Stomach (tissue), 8 donors: ENCODE measurements at regions not wholly inside any gene's neighbourhood (a gene's known extent, or its start where the extent isn't known, plus 50 kb on each side); places are given as distances from the start of the nearest gene placed in this dataset.

Experiments used
- DNase-seq, 2 donors: peaks; one replicate each; pipeline versions ENCODE4 v3.0.0 to v3.0.0-alpha.2; 2013 to 2019
- H3K27ac ChIP-seq, 5 donors: fragments of 200-600 bp in 4 of 5; sonication (generic) in 4 of 5; one replicate each; pipeline ENCODE4 v1.5.1; 2013 to 2019; ENCODE audit warnings: mild to moderate bottlenecking in 1 of 5, moderate library complexity in 1 of 5
- H3K27me3 ChIP-seq, 3 donors: fragments of 200-600 bp; sonication (generic); one replicate each; pipeline ENCODE4 v1.5.1; 2017 to 2019; ENCODE audit warnings: mixed run types in 1 of 3
- H3K36me3 ChIP-seq, 4 donors: fragments of 200-600 bp; sonication (generic); 1 replicate in 3 of 4; 2 replicates in 1 of 4; pipeline ENCODE4 v1.5.1; 2016 to 2019
- H3K4me1 ChIP-seq, 4 donors: fragments of 200-600 bp; sonication (generic); one replicate each; pipeline ENCODE4 v1.5.1; 2016 to 2019
- H3K4me3 ChIP-seq, 4 donors: fragments of 200-600 bp; sonication (generic) in 3 of 4; one replicate each; pipeline ENCODE4 v1.5.1; 2016 to 2019; ENCODE audit warnings: mild to moderate bottlenecking in 1 of 4
- H3K9me3 ChIP-seq, 4 donors: fragments of 200-600 bp; sonication (generic); one replicate each; pipeline ENCODE4 v1.5.1; 2016 to 2019
- CTCF ChIP-seq, 7 experiments: fragments of 450-650 bp in 4 of 7; fragments of 200-600 bp in 3 of 7; sonication (generic) in 3 of 7; IDR thresholded peaks; one replicate each; pipeline ENCODE4 v1.5.1; 2016 to 2019; ENCODE audit warnings: antibody characterized with exemption in 7 of 7, control low read depth in 2 of 7, mild to moderate bottlenecking in 1 of 7
- EP300 ChIP-seq: sonication (generic); formaldehyde crosslinking; IDR thresholded peaks from one replicate; pipeline ENCODE4 v1.6.1; 2017; ENCODE audit warnings: antibody characterized with exemption
- POLR2A ChIP-seq, 4 donors: fragments of 450-650 bp; IDR thresholded peaks; one replicate each; pipeline ENCODE4 v1.6.1; 2016; ENCODE audit warnings: antibody characterized with exemption in 4 of 4, control low read depth in 2 of 4, mild to moderate bottlenecking in 1 of 4, moderate library complexity in 1 of 4
- POLR2AphosphoS5 ChIP-seq, 3 donors: sonication (generic); formaldehyde crosslinking; IDR thresholded peaks; one replicate each; pipeline ENCODE4 v1.6.1; 2016; ENCODE audit warnings: antibody characterized with exemption in 3 of 3
- whole genome bisulfite sequencing, 5 donors: extraction: QIAGEN DNeasy Blood & Tissue Kit in 3 of 5; methylation state at CpG; one replicate each; pipeline versions ENCODE4 v1.1.5 to v1.1.7; 2013 to 2018; 5-methylcytosine and 5-hydroxymethylcytosine counted together
- intact Hi-C: fragments of 100-400 bp; cut with DNase I; formaldehyde crosslinking; loops from one replicate; pipeline ENCODE4 v1.15.1; 2023; ENCODE audit warnings: low total_unique reads
- donor health status: healthy with polysubstance abuse.
- donor health status: Bipolar disorder and iron deficiency.
- donor health status: healthy.

- Histone ChIP-seq H3K9me3 (no peaks in the 10 kb centered on the region), H3K36me3 (no peaks in the 10 kb centered on the region), H3K27me3 (no peaks in the 10 kb centered on the region), H3K27ac (no peak overlapping the region), H3K4me1 (no peaks in the 10 kb centered on the region), H3K4me3 (no peak overlapping the region)
- no peak for DNase-seq
- TF ChIP-seq POLR2A (IDR thresholded peaks at IDR 0.05) (no peak), CTCF (IDR thresholded peaks at IDR 0.05) (no peak), EP300 (no peak), POLR2AphosphoS5 (IDR thresholded peaks at IDR 0.05) (no peak)
- intact Hi-C loops = no loop called here
Measured at GRCh38 chr6:48744948-48745347, 634.0 kb upstream of the PTCHD4 start.

- DNase-seq = no peak
- no peaks in the 10 kb centered on the region for H3K36me3 ChIP-seq
- 76 to 84% (median 84%) methylated on average over 3 of the region's 3 CpGs for WGBS, 5 donors
- TF ChIP-seq CTCF (IDR thresholded peaks at IDR 0.05) (no peak), EP300 (no peak), POLR2A (IDR thresholded peaks at IDR 0.05) (no peak), POLR2AphosphoS5 (IDR thresholded peaks at IDR 0.05) (no peak)
- intact Hi-C loops = no loop called here
- no peaks in the 10 kb centered on the region for H3K27me3 ChIP-seq
- H3K4me1 ChIP-seq = no peaks in the 10 kb centered on the region
- no peaks in the 10 kb centered on the region for H3K9me3 ChIP-seq
- no peak overlapping the region for H3K4me3 ChIP-seq
- no peak overlapping the region for H3K27ac ChIP-seq
Measured at GRCh38 chr6:48743738-48744137, 632.7 kb upstream of the PTCHD4 start.

GRCh38 chr6:48736501-48737206 is 625.7 kb upstream of the PTCHD4 start:
- Histone ChIP-seq H3K27ac (no peak overlapping the region), H3K9me3 (no peaks in the 10 kb centered on the region), H3K4me1 (no peaks in the 10 kb centered on the region), H3K36me3 (no peaks in the 10 kb centered on the region), H3K4me3 (no peak overlapping the region), H3K27me3 (no peaks in the 10 kb centered on the region)
- DNase-seq = no peak
- 64 to 79% (median 68%) methylated on average over 2 of the region's 2 CpGs for WGBS, 5 donors
- intact Hi-C loops = no loop called here
- TF ChIP-seq POLR2A (IDR thresholded peaks at IDR 0.05) (no peak), EP300 (no peak), POLR2AphosphoS5 (IDR thresholded peaks at IDR 0.05) (no peak)

- TF ChIP-seq EP300 = no peak
- DNase-seq = no peak
- H3K36me3 ChIP-seq = no peaks in the 10 kb centered on the region
Measured at GRCh38 chr6:48735846-48736245, 624.8 kb upstream of the PTCHD4 start.

GRCh38 chr6:48733581-48733980 is 622.6 kb upstream of the PTCHD4 start:
- Histone ChIP-seq H3K4me3 (no peak overlapping the region), H3K9me3 (peaks cover 0 to 8% (median 7%) of the 10 kb centered on the region in 4 donors), H3K4me1 (no peaks in the 10 kb centered on the region), H3K27ac (no peak overlapping the region), H3K36me3 (no peaks in the 10 kb centered on the region), H3K27me3 (no peaks in the 10 kb centered on the region)
- TF ChIP-seq POLR2AphosphoS5 (IDR thresholded peaks at IDR 0.05) = no peak
- 45 to 78% (median 56%) methylated on average over 1 of the region's 1 CpG for WGBS, 5 donors
- intact Hi-C loops = no loop called here
- DNase-seq = no peak

More at GRCh38 chr6:48735846-48736245, 624.8 kb upstream of the PTCHD4 start:
- H3K27ac ChIP-seq = no peak overlapping the region
- H3K4me3 ChIP-seq = no peak overlapping the region
- H3K4me1 ChIP-seq = no peaks in the 10 kb centered on the region
- H3K9me3 ChIP-seq = no peaks in the 10 kb centered on the region
- intact Hi-C loops = no loop called here
- WGBS, 5 donors = 67 to 94% (median 89%) methylated on average over 1 of the region's 1 CpG
- H3K27me3 ChIP-seq = no peaks in the 10 kb centered on the region

GRCh38 chr6:48714699-48715098 is 603.7 kb upstream of the PTCHD4 start:
- WGBS, 5 donors = 62 to 69% (median 66%) methylated on average over 2 of the region's 2 CpGs
- intact Hi-C loops = no loop called here
- TF ChIP-seq POLR2AphosphoS5 (IDR thresholded peaks at IDR 0.05) (no peak), CTCF (IDR thresholded peaks at IDR 0.05) (no peak), POLR2A (IDR thresholded peaks at IDR 0.05) (no peak), EP300 (no peak)
- Histone ChIP-seq H3K36me3 (no peaks in the 10 kb centered on the region), H3K9me3 (no peaks in the 10 kb centered on the region), H3K27ac (no peak overlapping the region), H3K4me3 (no peak overlapping the region), H3K4me1 (no peaks in the 10 kb centered on the region), H3K27me3 (no peaks in the 10 kb centered on the region)
- DNase-seq = no peak
